Skeletal muscle satellite cell (primary cell): ENCODE measurements at regions not wholly inside any gene's neighbourhood (a gene's known extent, or its start where the extent isn't known, plus 50 kb on each side); places are given as distances from the start of the nearest gene placed in this dataset.

Source experiments
- H3K27me3 ChIP-seq: 2 replicates; pipeline ENCODE4 v1.7.0; 2013; ENCODE audit warnings: low read length; ENCODE audit not compliant: control insufficient read depth, insufficient read depth
- H3K36me3 ChIP-seq: 2 replicates; pipeline ENCODE4 v1.7.0; 2013; ENCODE audit warnings: mild to moderate bottlenecking, control low read depth, low read length; ENCODE audit not compliant: insufficient read depth
- H3K4me1 ChIP-seq: 2 replicates; pipeline ENCODE4 v1.7.0; 2013; ENCODE audit warnings: low read length; ENCODE audit not compliant: control insufficient read depth, insufficient read depth
- H3K4me2 ChIP-seq: 2 replicates; pipeline ENCODE4 v1.7.0; 2013; ENCODE audit warnings: mild to moderate bottlenecking, low read length
- H3K4me3 ChIP-seq: 2 replicates; pipeline ENCODE4 v1.7.0; 2013; ENCODE audit warnings: low read length
- H3K9ac ChIP-seq: 2 replicates; pipeline ENCODE4 v1.7.0; 2013; ENCODE audit warnings: mild to moderate bottlenecking, low read depth, low read length, moderate library complexity
- H3K9me3 ChIP-seq: replicated peaks from 2 replicates; pipeline ENCODE4 v1.7.0; 2013; ENCODE audit warnings: mild to moderate bottlenecking, control low read depth, low read length

GRCh38 chr3:127410137-127410488 is 122.3 kb upstream of the PRR20G start:
- no peaks in the 10 kb centered on the region for H3K4me1 ChIP-seq

GRCh38 chr3:127409421-127410136 is 121.7 kb upstream of the PRR20G start:
- no peak overlapping the region for H3K4me3 ChIP-seq
- H3K4me2 ChIP-seq = no peak overlapping the region
- H3K9me3 ChIP-seq = no peaks in the 10 kb centered on the region
- H3K9ac ChIP-seq = no peak overlapping the region
- H3K4me1 ChIP-seq = no peaks in the 10 kb centered on the region
- H3K27me3 ChIP-seq = peaks cover 22% of the 10 kb centered on the region
- no peaks in the 10 kb centered on the region for H3K36me3 ChIP-seq

More at GRCh38 chr3:127410137-127410488, 122.3 kb upstream of the PRR20G start:
- Histone ChIP-seq H3K4me2 (no peak overlapping the region), H3K27me3 (peaks cover 22% of the 10 kb centered on the region), H3K4me3 (no peak overlapping the region), H3K36me3 (no peaks in the 10 kb centered on the region), H3K9ac (no peak overlapping the region), H3K9me3 (no peaks in the 10 kb centered on the region)

GRCh38 chr3:127408684-127409420 is 121.0 kb upstream of the PRR20G start:
- Histone ChIP-seq H3K9ac (no peak overlapping the region), H3K27me3 (peaks cover 22% of the 10 kb centered on the region), H3K4me1 (no peaks in the 10 kb centered on the region), H3K9me3 (no peaks in the 10 kb centered on the region), H3K4me3 (no peak overlapping the region), H3K4me2 (no peak overlapping the region), H3K36me3 (no peaks in the 10 kb centered on the region)

GRCh38 chr3:127408022-127408683 is 120.3 kb upstream of the PRR20G start:
- H3K4me2 ChIP-seq = no peak overlapping the region
- H3K4me1 ChIP-seq = no peaks in the 10 kb centered on the region
- H3K36me3 ChIP-seq = no peaks in the 10 kb centered on the region
- peaks cover 21% of the 10 kb centered on the region for H3K27me3 ChIP-seq
- H3K9ac ChIP-seq = no peak overlapping the region
- H3K4me3 ChIP-seq = no peak overlapping the region
- H3K9me3 ChIP-seq = no peaks in the 10 kb centered on the region

GRCh38 chr3:127407026-127407939 is 119.4 kb upstream of the PRR20G start:
- no peaks in the 10 kb centered on the region for H3K36me3 ChIP-seq
- H3K27me3 ChIP-seq = peaks cover 18% of the 10 kb centered on the region
- H3K4me1 ChIP-seq = no peaks in the 10 kb centered on the region
- no peak overlapping the region for H3K4me3 ChIP-seq
- no peaks in the 10 kb centered on the region for H3K9me3 ChIP-seq
- no peak overlapping the region for H3K9ac ChIP-seq
- no peak overlapping the region for H3K4me2 ChIP-seq

- Histone ChIP-seq H3K4me2 (no peak overlapping the region), H3K4me3 (no peak overlapping the region), H3K9me3 (no peaks in the 10 kb centered on the region), H3K27me3 (peaks cover 23% of the 10 kb centered on the region), H3K36me3 (no peaks in the 10 kb centered on the region), H3K4me1 (no peaks in the 10 kb centered on the region), H3K9ac (no peak overlapping the region)
Observed at GRCh38 chr3:127406309-127407025, 118.6 kb upstream of the PRR20G start.

- H3K9me3 ChIP-seq = no peaks in the 10 kb centered on the region
- H3K4me1 ChIP-seq = no peaks in the 10 kb centered on the region
- peaks cover 23% of the 10 kb centered on the region for H3K27me3 ChIP-seq
- no peak overlapping the region for H3K9ac ChIP-seq
- H3K4me3 ChIP-seq = no peak overlapping the region
- H3K4me2 ChIP-seq = no peak overlapping the region
- H3K36me3 ChIP-seq = no peaks in the 10 kb centered on the region
Observed at GRCh38 chr3:127405791-127406190, 117.9 kb upstream of the PRR20G start.

GRCh38 chr3:127405010-127405598 is 117.3 kb upstream of the PRR20G start:
- H3K27me3 ChIP-seq = peaks cover 23% of the 10 kb centered on the region
- no peak overlapping the region for H3K4me2 ChIP-seq
- no peaks in the 10 kb centered on the region for H3K36me3 ChIP-seq
- no peak overlapping the region for H3K9ac ChIP-seq
- no peak overlapping the region for H3K4me3 ChIP-seq
- no peaks in the 10 kb centered on the region for H3K9me3 ChIP-seq
- H3K4me1 ChIP-seq = no peaks in the 10 kb centered on the region

- no peaks in the 10 kb centered on the region for H3K9me3 ChIP-seq
- H3K4me3 ChIP-seq = no peak overlapping the region
- H3K27me3 ChIP-seq = peaks cover 23% of the 10 kb centered on the region
- H3K4me1 ChIP-seq = no peaks in the 10 kb centered on the region
- no peaks in the 10 kb centered on the region for H3K36me3 ChIP-seq
- no peak overlapping the region for H3K4me2 ChIP-seq
- H3K9ac ChIP-seq = no peak overlapping the region
Observed at GRCh38 chr3:127404221-127405009, 116.6 kb upstream of the PRR20G start.

GRCh38 chr3:127403795-127404194 is 115.9 kb upstream of the PRR20G start:
- Histone ChIP-seq H3K9me3 (no peaks in the 10 kb centered on the region), H3K27me3 (peaks cover 20% of the 10 kb centered on the region), H3K4me1 (no peaks in the 10 kb centered on the region), H3K4me3 (no peak overlapping the region), H3K9ac (no peak overlapping the region), H3K36me3 (no peaks in the 10 kb centered on the region), H3K4me2 (no peak overlapping the region)
